Fibroblast of lung (primary cell): ENCODE measurements at regions not wholly inside any gene's neighbourhood (a gene's known extent, or its start where the extent isn't known, plus 50 kb on each side); places are given as distances from the start of the nearest gene placed in this dataset.

Experiments used
- DNase-seq, 2 donors: peaks; one replicate each; pipeline versions ENCODE4 v3.0.0 to v3.0.0-alpha.2; 2010; ENCODE audit warnings: low read depth in 2 of 2
- H2AFZ ChIP-seq: 2 replicates; pipeline ENCODE4 v1.5.1; 2012; ENCODE audit warnings: low read length, control low read depth, inconsistent platforms
- H3K27ac ChIP-seq: 2 replicates; pipeline ENCODE4 v1.5.1; 2011; ENCODE audit warnings: low read length, control low read depth; ENCODE audit not compliant: insufficient read depth
- H3K27me3 ChIP-seq: 2 replicates; pipeline ENCODE4 v1.5.1; 2011; ENCODE audit warnings: mild to moderate bottlenecking, low read length; ENCODE audit not compliant: control insufficient read depth, insufficient read depth
- H3K36me3 ChIP-seq: 2 replicates; pipeline ENCODE4 v1.5.1; 2011; ENCODE audit warnings: low read length; ENCODE audit not compliant: control insufficient read depth, insufficient read depth
- H3K4me1 ChIP-seq: 2 replicates; pipeline ENCODE4 v1.5.1; 2011; ENCODE audit warnings: low read length; ENCODE audit not compliant: control insufficient read depth, insufficient read depth; ENCODE audit errors: extremely low read depth
- H3K4me2 ChIP-seq: 2 replicates; pipeline ENCODE4 v1.5.1; 2011; ENCODE audit warnings: low read length, control low read depth; ENCODE audit not compliant: insufficient read depth; ENCODE audit errors: extremely low read depth
- H3K4me3 ChIP-seq, 4 experiments: fragments of 200-600 bp in 1 of 4; sonication (generic) in 1 of 4; replicated peaks in 1 of 4; 2 replicates each; pipeline ENCODE4 v1.5.1; 2011 to 2016; ENCODE audit warnings: low read length in 4 of 4, low read depth in 3 of 4, mild to moderate bottlenecking in 3 of 4, control low read depth in 2 of 4, inconsistent platforms in 1 of 4, mixed read lengths in 1 of 4; ENCODE audit not compliant: insufficient read depth in 1 of 4; ENCODE audit errors: control extremely low read depth in 1 of 4
- H3K79me2 ChIP-seq: 2 replicates; pipeline ENCODE4 v1.5.1; 2012; ENCODE audit warnings: mild to moderate bottlenecking, low read length, inconsistent platforms; ENCODE audit not compliant: control insufficient read depth, insufficient read depth
- H3K9ac ChIP-seq: 2 replicates; pipeline ENCODE4 v1.5.1; 2011; ENCODE audit warnings: mild to moderate bottlenecking, low read length, control low read depth; ENCODE audit not compliant: insufficient read depth
- H3K9me3 ChIP-seq: 2 replicates; pipeline ENCODE4 v1.5.1; 2012; ENCODE audit warnings: low read depth, low read length; ENCODE audit not compliant: control insufficient read depth, insufficient read depth
- H4K20me1 ChIP-seq: 2 replicates; pipeline ENCODE4 v1.5.1; 2011; ENCODE audit warnings: low read length; ENCODE audit not compliant: control insufficient read depth, insufficient read depth; ENCODE audit errors: extremely low read depth
- EZH2 ChIP-seq: IDR thresholded peaks from 2 replicates; pipeline ENCODE4 v1.5.1; 2012; ENCODE audit warnings: low read length, control low read depth, mild to moderate bottlenecking; ENCODE audit errors: missing control alignments
- TF ChIP-seq, protein P1 (sequence below), 2 donors: IDR thresholded peaks in 1 of 2; conservative IDR thresholded peaks in 1 of 2; 1 replicate in 1 of 2; 2 replicates in 1 of 2; pipeline ENCODE4 v1.5.1; 2011 to 2012; ENCODE audit warnings: low read length in 2 of 2, control low read depth in 1 of 2, inconsistent platforms in 1 of 2, low read depth in 1 of 2, mild to moderate bottlenecking in 1 of 2

GRCh38 chr4:41432219-41432618, 105.7 kb upstream of the LIMCH1 start:
- H4K20me1 ChIP-seq = no peaks in the 10 kb centered on the region
- no peak overlapping the region for H3K9ac ChIP-seq
- H3K79me2 ChIP-seq = no peaks in the 10 kb centered on the region
- no peaks in the 10 kb centered on the region for H3K27me3 ChIP-seq
- H3K4me2 ChIP-seq = no peak overlapping the region
- H2AFZ ChIP-seq = no peak overlapping the region
- no peaks in the 10 kb centered on the region for H3K4me1 ChIP-seq
- no peak overlapping the region for H3K4me3 ChIP-seq
- H3K9me3 ChIP-seq = no peaks in the 10 kb centered on the region
- H3K36me3 ChIP-seq = no peaks in the 10 kb centered on the region
- TF ChIP-seq, protein P1, sequence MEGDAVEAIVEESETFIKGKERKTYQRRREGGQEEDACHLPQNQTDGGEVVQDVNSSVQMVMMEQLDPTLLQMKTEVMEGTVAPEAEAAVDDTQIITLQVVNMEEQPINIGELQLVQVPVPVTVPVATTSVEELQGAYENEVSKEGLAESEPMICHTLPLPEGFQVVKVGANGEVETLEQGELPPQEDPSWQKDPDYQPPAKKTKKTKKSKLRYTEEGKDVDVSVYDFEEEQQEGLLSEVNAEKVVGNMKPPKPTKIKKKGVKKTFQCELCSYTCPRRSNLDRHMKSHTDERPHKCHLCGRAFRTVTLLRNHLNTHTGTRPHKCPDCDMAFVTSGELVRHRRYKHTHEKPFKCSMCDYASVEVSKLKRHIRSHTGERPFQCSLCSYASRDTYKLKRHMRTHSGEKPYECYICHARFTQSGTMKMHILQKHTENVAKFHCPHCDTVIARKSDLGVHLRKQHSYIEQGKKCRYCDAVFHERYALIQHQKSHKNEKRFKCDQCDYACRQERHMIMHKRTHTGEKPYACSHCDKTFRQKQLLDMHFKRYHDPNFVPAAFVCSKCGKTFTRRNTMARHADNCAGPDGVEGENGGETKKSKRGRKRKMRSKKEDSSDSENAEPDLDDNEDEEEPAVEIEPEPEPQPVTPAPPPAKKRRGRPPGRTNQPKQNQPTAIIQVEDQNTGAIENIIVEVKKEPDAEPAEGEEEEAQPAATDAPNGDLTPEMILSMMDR (conservative IDR thresholded peaks at IDR 0.05 in 1 of 2, IDR thresholded peaks at IDR 0.05 in 1 of 2; ENCODE audit: low read depth in 1 of 2, low read length in 2 of 2) = no peak
- no peak for TF ChIP-seq EZH2
- DNase-seq = no peak
- H3K27ac ChIP-seq = no peak overlapping the region

DNA sequence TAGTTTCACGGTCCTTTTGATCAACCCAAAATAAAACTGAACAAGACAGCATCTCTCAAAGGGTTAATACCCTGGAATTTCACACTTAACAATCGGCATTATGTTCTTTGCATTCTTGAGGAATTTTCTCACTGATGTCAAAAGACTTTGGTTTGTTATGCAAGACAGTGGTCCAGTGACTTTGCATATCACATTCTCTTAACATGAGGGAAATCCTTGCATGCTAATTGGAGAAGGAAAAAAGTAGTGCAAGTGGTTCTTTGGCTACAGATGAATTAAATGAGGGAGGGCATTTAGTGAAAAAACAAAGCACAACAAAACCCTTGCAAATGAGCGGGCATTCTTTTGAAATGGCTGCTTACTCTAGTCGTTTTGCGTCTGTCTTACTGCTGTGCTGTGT, 105.1 kb upstream of the LIMCH1 start:
- Histone ChIP-seq H3K36me3 (no peaks in the 10 kb centered on the region), H3K4me3 (no peak overlapping the region), H3K9me3 (no peaks in the 10 kb centered on the region), H4K20me1 (no peaks in the 10 kb centered on the region), H2AFZ (no peak overlapping the region), H3K79me2 (no peaks in the 10 kb centered on the region), H3K4me2 (no peak overlapping the region), H3K27ac (no peak overlapping the region), H3K9ac (no peak overlapping the region), H3K4me1 (no peaks in the 10 kb centered on the region), H3K27me3 (no peaks in the 10 kb centered on the region)
- peak; percentile 62 to 94 for DNase-seq
- TF ChIP-seq, protein P1 (conservative IDR thresholded peaks at IDR 0.05 in 1 of 2, IDR thresholded peaks at IDR 0.05 in 1 of 2; ENCODE audit: low read depth in 1 of 2, low read length in 2 of 2) = no peak
- TF ChIP-seq EZH2 = no peak

- H3K27me3 ChIP-seq = no peaks in the 10 kb centered on the region
- no peaks in the 10 kb centered on the region for H4K20me1 ChIP-seq
- H3K9me3 ChIP-seq = no peaks in the 10 kb centered on the region
- no peak overlapping the region for H3K4me3 ChIP-seq
- H3K4me1 ChIP-seq = no peaks in the 10 kb centered on the region
- no peak for DNase-seq
- H3K36me3 ChIP-seq = no peaks in the 10 kb centered on the region
- H3K9ac ChIP-seq = no peak overlapping the region
- TF ChIP-seq, protein P1 (conservative IDR thresholded peaks at IDR 0.05 in 1 of 2, IDR thresholded peaks at IDR 0.05 in 1 of 2; ENCODE audit: low read depth in 1 of 2, low read length in 2 of 2) = no peak
- no peak for TF ChIP-seq EZH2
- no peak overlapping the region for H3K4me2 ChIP-seq
- H3K79me2 ChIP-seq = no peaks in the 10 kb centered on the region
- no peak overlapping the region for H3K27ac ChIP-seq
- no peak overlapping the region for H2AFZ ChIP-seq
Observed at GRCh38 chr4:41433361-41433760, 104.6 kb upstream of the LIMCH1 start.
